ENCODE measurements at regions not wholly inside any gene's neighbourhood (a gene's known extent, or its start where the extent isn't known, plus 50 kb on each side); places are given as distances from the start of the nearest gene placed in this dataset.

DNA sequence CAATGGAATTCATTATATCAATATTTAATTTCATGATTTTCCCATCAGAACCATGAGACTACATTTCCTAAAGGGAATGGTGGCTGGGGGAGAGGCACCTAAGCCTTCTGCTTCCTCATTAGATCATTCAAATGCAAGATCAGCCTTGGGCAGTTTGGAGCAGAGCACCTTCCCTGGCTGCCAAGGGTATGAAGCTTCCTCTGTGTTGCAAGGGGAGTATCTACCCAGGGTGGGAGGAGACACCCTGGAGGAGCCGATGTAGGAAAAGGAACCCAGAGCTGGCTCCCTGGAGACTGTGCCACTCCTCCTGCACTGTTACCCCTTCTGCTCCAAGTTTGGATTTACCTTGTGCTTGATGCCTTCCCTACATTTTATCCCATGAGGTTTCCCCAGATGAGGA, 299.7 kb upstream of the PRDM1 start:
- DNase-seq, result no peak

- DNase-seq, result no peak
Observed at GRCh38 chr6:105785066-105785811, 300.9 kb upstream of the PRDM1 start.

- DNase-seq, result no peak
Observed at GRCh38 chr6:105784179-105784578, 302.0 kb upstream of the PRDM1 start.

DNA sequence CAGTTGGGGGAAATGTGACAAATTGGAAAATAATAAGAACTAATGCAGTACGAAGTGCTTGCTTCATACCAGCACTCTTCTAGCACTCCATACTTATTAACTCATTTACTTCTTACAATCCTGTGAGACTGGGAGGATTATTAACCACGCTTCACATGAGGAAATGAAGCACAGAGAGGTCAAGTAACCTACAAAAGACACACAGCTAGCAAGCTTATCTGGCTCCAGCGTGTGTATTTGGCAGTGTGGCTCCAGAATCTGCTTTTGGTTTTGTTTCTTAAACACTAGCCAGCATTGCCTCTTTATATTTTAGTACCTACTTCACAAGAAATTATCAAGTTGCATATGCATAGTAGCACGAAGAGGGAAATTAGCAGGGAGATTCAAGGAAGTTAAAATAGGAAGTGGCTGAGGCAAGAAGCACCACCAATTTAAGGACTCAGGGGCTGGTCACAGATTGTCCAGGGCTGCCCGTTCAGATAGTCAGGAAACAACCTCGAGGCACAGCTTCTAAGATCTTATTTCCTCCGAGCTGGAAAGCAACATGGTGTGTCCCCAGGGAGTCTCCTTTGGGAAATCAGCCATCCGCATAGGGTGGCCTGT, 302.7 kb upstream of the PRDM1 start:
- no peak for DNase-seq

DNA sequence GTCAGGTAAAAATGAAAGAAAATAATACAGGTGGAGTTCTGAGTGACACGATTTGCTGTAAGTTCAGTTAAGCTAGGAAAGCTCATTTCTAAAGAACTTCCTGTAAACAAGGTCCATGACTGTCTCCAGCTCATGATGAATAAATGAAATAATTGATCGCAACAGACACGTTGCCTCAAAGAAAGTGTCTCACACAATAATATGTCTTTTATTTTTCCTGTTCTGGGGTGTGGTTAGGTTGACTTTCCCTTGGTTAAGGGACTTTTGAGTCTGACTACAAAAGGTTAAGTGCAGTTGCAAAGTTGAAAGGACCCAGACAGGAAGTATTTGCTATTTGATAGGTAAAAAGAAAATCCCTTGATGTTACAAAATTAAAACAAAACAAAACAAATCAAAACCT, 304.2 kb upstream of the PRDM1 start:
- DNase-seq, result no peak

DNA sequence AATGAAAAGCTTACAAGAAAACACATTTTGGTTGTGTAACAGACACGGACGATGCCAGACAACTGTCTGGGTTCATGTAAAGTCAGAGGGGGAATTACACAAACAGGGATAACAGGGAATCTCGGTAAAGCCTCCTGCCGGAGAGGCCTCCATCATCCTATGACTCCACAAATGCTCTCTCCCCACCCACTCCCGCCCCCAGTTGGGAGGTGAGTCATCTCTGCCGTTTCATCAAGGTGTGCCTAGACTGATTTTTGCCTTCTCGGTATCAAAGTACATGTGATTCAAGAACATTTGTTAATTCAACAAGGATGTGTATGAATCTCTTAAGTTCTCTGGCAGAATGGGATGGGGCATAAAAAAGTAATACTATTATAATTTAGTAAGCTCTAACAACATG, 304.9 kb upstream of the PRDM1 start:
- DNase-seq, result peak; percentile 59 to 71

- no peak for DNase-seq
Observed at GRCh38 chr6:105780146-105780860, 305.8 kb upstream of the PRDM1 start.

- no peak for DNase-seq
Observed at GRCh38 chr6:105779110-105779509, 307.0 kb upstream of the PRDM1 start.

GRCh38 chr6:105775095-105775494, 311.0 kb upstream of the PRDM1 start:
- no peak for DNase-seq

DNA sequence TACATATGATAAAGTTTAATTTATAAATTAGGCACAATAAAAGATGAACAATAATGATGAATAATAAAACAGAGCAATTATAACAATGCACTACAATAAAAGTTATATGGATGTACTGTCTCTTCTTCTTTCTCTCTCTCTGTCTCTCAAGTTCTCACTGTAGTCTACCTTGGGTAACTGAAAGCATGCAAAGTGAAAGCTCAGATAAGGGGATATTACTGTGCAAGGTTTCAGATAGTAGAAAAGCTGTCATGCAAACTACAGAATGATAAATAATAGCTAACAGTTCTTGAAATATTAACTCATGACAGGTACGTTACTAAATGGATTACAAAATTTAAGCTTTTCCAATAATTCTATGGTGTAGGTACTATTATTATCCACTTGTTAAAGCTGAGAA, 311.9 kb upstream of the PRDM1 start:
- no peak for DNase-seq

GRCh38 chr6:105771313-105771970, 314.7 kb upstream of the PRDM1 start:
- no peak for DNase-seq

DNA sequence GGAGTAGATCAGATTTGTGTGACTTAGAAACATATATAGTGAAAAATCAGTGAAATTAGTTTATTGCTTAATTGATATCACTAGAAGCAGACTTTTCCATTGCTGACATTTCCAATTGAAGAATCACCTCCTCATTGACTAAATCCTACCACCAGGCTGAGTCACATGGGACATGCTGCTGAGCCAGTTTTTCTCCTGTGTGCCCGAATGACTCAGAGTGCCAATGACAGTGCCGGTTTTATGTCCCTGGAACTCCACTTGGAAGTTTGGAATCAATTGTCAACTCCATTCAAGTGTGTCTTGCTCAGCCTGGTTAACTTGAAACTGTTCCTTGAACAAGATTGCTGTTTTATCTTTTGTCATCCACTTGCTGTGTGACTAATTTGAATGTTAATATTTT, 316.1 kb upstream of the PRDM1 start:
- no peak for DNase-seq

DNA sequence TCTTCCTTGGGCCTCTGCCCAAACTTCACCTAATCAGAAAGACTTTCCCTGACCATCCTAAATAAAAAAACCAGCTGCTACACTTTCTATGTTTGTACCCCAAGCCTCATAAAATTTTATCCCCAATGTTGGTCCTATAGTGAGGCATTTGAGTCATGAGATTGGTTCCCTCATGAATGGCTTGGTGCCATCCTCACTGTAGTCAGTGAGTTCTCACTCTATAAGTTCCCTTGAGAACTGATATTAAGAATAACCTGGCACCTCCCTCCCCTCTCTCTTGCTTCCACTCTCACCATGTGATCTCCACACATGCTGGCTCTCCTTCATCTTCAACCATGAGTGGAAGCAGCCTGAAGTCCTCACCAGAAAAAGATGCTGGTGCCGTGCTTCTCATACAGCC, 316.9 kb upstream of the PRDM1 start:
- DNase-seq, result no peak

- DNase-seq, result no peak
Observed at GRCh38 chr6:105767541-105767940, 318.6 kb upstream of the PRDM1 start.

- no peak for DNase-seq
Observed at GRCh38 chr6:105765239-105765638, 320.9 kb upstream of the PRDM1 start.

GRCh38 chr6:105764315-105764714, 321.8 kb upstream of the PRDM1 start:
- DNase-seq, result no peak

DNA sequence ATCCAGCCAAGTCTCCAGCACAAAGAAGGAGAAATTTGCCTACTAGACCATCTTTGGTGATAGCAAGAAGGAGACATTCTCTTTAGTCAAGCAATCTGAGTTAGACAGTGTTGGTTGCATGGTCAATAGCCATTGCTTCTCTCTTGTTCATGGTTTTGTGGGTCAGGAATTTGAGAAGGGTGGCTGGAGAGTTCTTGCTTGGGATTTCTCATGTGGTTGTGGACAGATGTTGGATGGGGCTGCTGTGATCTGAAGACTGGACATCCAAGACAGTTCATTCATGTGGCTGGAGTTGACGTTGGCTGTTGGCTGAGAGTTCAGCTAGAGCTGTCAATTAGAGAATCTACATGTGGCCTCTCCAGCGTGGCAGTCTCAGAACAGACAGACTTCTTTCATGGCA, 322.3 kb upstream of the PRDM1 start:
- DNase-seq, result no peak

DNA sequence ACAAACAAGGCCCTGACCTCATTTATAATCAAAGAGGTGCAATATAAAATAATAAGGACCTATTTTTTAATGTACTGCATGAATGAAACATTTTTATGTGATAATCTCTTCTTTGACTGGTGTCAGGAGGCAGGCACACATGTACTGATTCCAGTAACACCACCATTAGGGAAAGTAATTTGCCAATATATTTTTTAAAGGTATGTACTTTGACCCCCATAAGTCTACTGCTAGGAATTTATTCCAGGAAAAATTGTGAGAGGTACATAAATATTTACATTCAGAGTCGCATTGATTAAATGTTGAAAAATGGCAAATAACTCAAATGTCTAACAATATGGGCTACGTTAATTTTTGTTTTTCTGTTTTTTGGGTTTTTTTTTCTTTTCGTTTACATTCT, 325.4 kb upstream of the PRDM1 start:
- no peak for DNase-seq

DNA sequence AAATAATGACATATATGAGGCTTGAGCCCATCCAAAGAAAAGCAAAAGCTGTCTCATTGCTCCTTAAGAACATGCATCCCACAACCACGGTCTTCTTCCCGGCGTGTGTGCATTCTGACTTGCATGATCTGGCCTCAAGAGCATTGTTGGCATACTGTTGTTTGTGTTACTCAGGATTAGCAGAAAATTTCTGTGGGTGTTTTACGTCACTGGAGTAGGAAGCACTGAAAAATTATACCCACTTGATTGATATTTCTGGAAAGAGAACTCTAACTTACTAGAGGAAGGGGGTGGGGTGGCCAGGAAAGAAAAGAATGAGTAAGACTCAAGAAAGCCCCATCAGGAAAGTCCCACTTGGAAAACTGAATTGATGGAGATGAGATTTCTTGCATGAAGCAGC, 326.2 kb upstream of the PRDM1 start:
- DNase-seq, result no peak

DNA sequence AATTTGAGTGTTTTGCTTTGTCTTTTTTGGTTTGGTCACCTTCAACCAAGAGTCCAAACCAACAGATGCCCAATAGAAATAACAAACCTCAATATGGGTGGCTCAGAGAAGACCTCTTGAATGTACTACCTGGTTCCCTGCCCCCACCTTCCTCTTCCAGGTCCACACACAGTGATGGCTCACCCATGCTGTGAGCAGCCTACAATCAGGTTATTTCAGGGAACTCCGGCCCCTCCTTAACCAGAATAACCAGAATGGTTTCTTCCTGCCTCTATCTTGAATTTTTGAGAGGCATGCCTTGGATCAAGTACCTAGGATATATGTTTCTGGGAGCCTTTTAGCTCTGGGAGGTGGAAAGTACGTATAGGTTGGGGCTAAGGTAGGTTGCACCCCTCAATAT, 327.1 kb upstream of the PRDM1 start:
- DNase-seq, result no peak

DNA sequence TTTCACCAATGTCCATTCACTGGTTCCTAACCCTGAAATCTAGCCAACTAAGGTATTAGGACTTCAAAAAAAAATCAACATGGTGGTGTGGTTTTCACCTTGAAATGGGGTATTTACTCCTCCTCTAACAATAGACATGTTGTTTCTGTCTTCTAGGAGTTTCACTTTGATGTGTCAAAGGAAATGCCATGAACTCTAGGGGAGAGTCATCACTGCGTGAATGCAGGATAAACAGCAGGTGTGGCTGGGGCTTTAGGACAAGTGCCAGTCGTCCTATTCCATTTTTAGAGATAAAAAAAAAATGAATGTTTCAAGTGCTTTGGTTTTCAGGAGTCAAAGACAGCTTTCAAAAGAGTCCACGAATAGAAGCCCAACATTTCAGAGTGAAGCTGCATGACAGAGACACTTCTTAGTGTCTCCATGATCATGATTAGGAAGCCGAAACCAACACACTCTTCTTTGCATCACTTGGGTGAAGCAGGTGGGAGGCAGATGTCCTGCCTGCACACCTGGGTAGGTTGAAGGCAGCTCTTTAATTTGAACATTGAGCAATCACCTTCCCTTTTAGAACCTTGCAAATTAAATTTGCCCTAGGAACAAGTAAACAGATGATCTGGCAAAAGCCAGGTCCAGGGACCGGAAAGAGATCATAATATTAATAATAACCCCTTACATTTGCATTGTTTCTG, 328.5 kb upstream of the PRDM1 start:
- no peak for DNase-seq

DNA sequence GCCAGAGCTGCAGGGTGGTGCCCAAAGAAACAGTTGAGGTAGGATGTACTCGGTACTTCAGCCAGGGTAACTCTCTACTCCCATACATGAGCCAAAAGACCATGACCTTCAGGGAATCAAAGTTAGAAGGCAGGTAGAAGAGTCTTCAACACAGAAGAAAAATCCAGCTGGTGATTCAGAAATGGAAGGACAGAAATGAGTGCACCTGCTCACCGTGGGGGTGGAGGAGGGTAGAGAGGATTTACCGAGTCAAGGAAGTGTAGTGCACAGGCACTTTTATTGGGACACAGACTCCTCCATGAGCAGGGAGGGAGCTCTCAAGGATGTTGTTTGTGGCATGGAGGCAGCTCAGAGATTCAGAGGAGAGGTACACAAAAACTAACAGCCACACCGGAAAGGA, 330.3 kb upstream of the PRDM1 start:
- no peak for DNase-seq

DNA sequence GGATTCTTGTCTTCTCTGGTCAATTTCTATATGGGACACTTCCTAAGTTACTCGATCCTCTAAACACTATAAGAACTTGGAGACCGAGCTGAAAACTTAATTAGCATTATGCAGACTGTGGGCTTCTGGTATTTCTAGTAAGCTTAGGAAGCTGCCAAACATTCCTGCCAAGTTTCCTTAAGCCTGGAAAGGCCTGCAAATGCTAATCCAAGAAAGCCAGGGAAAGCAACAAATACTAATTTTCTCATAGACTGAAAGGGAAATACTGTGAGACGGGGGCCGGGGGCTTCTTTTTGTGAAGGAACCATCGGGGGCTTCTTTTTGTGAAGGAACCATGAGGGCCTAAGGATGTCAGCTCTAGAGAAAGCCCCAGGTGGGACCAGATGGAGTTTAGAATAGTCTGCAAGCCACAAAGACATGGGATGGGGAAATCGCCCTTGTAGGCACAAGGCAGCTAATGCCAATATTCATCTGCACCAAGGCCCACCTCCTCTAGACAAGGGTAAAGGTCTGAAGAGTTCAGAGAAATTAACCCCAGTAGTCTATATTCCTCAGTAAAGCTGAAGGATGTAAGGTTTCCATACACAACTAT, 332.4 kb upstream of the PRDM1 start:
- no peak for DNase-seq
